GM19324 (cell line): ENCODE measurements at regions not wholly inside any gene's neighbourhood (a gene's known extent, or its start where the extent isn't known, plus 50 kb on each side); places are given as distances from the start of the nearest gene placed in this dataset.
"Not testable (repeated sequence)": the region's sequence is repeated elsewhere in the genome, so short reads cannot be mapped to it uniquely, and the experiment has no call there.

Source experiments
- ATAC-seq: cut with Tn5 transposase; IDR thresholded peaks from one replicate; pipeline ENCODE4 v1.9.1; 2021; ENCODE audit warnings: mild to moderate bottlenecking, moderate library complexity; ENCODE audit not compliant: unreplicated experiment, low FRiP score

- ATAC-seq, result no peak
Measured at GRCh38 chr4:27338530-27338929, 477.9 kb downstream of the STIM2 start.

- ATAC-seq, result no peak
Measured at GRCh38 chr4:27343411-27343810, 482.8 kb downstream of the STIM2 start.

GRCh38 chr4:27350161-27350560, 489.5 kb downstream of the STIM2 start:
- no peak for ATAC-seq

- no peak for ATAC-seq
Measured at GRCh38 chr4:27357283-27357682, 496.6 kb downstream of the STIM2 start.

- ATAC-seq, result no peak
Measured at GRCh38 chr4:27358269-27358668, 497.6 kb downstream of the STIM2 start.

GRCh38 chr4:27360131-27360530, 499.5 kb downstream of the STIM2 start:
- ATAC-seq, result no peak

- ATAC-seq, result no peak
Measured at GRCh38 chr4:27360790-27361267, 500.2 kb downstream of the STIM2 start.

- no peak for ATAC-seq
Measured at GRCh38 chr4:27364509-27364908, 503.9 kb downstream of the STIM2 start.

- ATAC-seq, result no peak
Measured at GRCh38 chr4:27366104-27366823, 505.6 kb downstream of the STIM2 start.

GRCh38 chr4:27368781-27369180, 508.1 kb downstream of the STIM2 start:
- no peak for ATAC-seq

- ATAC-seq, result no peak
Measured at GRCh38 chr4:27381815-27382214, 521.2 kb downstream of the STIM2 start.

- no peak for ATAC-seq
Measured at GRCh38 chr4:27387711-27388110, 527.1 kb downstream of the STIM2 start.

- no peak for ATAC-seq
Measured at GRCh38 chr4:27397886-27398285, 537.2 kb downstream of the STIM2 start.

GRCh38 chr4:27398631-27399310, 538.1 kb downstream of the STIM2 start:
- no peak for ATAC-seq

- ATAC-seq, result no peak
Measured at GRCh38 chr4:27407616-27408015, 547.0 kb downstream of the STIM2 start.

GRCh38 chr4:27412613-27413012, 552.0 kb downstream of the STIM2 start:
- ATAC-seq, result no peak

- no peak for ATAC-seq
Measured at GRCh38 chr4:27414887-27415731, 554.5 kb downstream of the STIM2 start.

- ATAC-seq, result no peak
Measured at GRCh38 chr4:27428661-27429060, 568.0 kb downstream of the STIM2 start.

- ATAC-seq, result no peak
Measured at GRCh38 chr4:27429364-27429871, 568.8 kb downstream of the STIM2 start.

- no peak for ATAC-seq
Measured at GRCh38 chr4:27442146-27442545, 581.5 kb downstream of the STIM2 start.

- ATAC-seq, result not testable (repeated sequence)
Measured at GRCh38 chr4:27442661-27443060, 582.0 kb downstream of the STIM2 start.
